Right lobe of liver (tissue), 6 donors: ENCODE measurements at regions not wholly inside any gene's neighbourhood (a gene's known extent, or its start where the extent isn't known, plus 50 kb on each side); places are given as distances from the start of the nearest gene placed in this dataset.

Experiments
- ATAC-seq, 4 donors: fragments of 200-7000 bp; cut with Tn5 transposase; one replicate each; pipeline ENCODE4 v1.9.1; 2020; ENCODE audit warnings: mild to moderate bottlenecking in 4 of 4, moderate library complexity in 4 of 4
- DNase-seq, 3 donors: peaks; one replicate each; pipeline ENCODE4 v3.0.0-alpha.2; 2020
- H3K27ac ChIP-seq, 3 donors: fragments of 200-600 bp; one replicate each; pipeline ENCODE4 v1.8.0; 2022
- H3K27me3 ChIP-seq, 2 donors: fragments of 200-600 bp; one replicate each; pipeline ENCODE4 v1.8.0; 2022
- H3K36me3 ChIP-seq, 4 donors: fragments of 200-600 bp; sonication (generic) in 1 of 4; one replicate each; pipeline versions ENCODE4 v1.5.1 to v1.8.0; 2017 to 2022; ENCODE audit warnings: control low read depth in 1 of 4
- H3K4me1 ChIP-seq, 4 donors: fragments of 200-600 bp; sonication (generic) in 1 of 4; one replicate each; pipeline versions ENCODE4 v1.5.1 to v1.8.0; 2017 to 2022; ENCODE audit warnings: control low read depth in 1 of 4
- H3K4me3 ChIP-seq, 3 donors: fragments of 200-600 bp; one replicate each; pipeline ENCODE4 v1.8.0; 2022
- H3K9me3 ChIP-seq, 4 donors: fragments of 200-600 bp; sonication (generic) in 1 of 4; one replicate each; pipeline versions ENCODE4 v1.5.1 to v1.8.0; 2017 to 2022; ENCODE audit warnings: control low read depth in 1 of 4
- POLR2A ChIP-seq: fragments of 450-650 bp; IDR thresholded peaks from one replicate; pipeline ENCODE4 v1.6.1; 2017; ENCODE audit warnings: antibody characterized with exemption, mild to moderate bottlenecking
- WGBS: methylation state at CpG from one replicate; pipeline ENCODE4 v1.1.6; 2018; ENCODE audit warnings: low coverage, low lambda C conversion rate; ENCODE audit not compliant: insufficient coverage; ENCODE audit errors: missing lambda C conversion rate; 5-methylcytosine and 5-hydroxymethylcytosine counted together
- intact Hi-C, 2 donors: fragments of 100-400 bp; cut with DNase I; formaldehyde crosslinking; loops; one replicate each; pipeline versions ENCODE4 v1.11.2 to v1.14.1; 2022
- TF ChIP-seq, protein P1 (sequence below), 4 donors: fragments of 200-600 bp in 3 of 4; fragments of 450-650 bp in 1 of 4; IDR thresholded peaks; one replicate each; pipeline versions ENCODE4 v1.5.1 to v1.8.0; 2016 to 2022; ENCODE audit warnings: antibody characterized with exemption in 4 of 4, mild to moderate bottlenecking in 2 of 4
- donor health status: DM: no; HTN: yes; CAD: no.
- donor health status: DM: no; HTN: no; CAD: no.
- donor health status: DM: no; HTN: no; CAD: no.
- donor health status: DM: no; HTN: yes; CAD: no.
- donor health status: DM: no; HTN: yes; CAD: no.

DNA sequence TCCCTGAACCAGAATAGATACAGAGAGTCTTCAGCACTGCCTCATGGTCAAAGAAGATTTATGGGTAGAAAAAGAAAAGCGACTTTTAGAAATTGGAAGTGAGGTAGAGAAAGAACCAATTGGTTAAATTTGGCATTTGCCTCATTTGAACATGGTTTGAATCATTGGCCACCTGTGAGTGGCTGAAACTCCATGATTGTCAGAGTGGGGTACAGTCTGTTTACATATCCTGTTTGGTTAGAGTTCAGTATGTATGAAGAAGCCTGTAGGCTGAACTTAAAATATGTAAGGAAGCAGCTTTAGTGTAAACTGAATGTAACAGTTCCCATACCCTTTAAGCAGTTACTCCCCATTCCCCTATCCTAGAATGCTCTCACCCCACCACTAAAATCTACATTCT is 76.0 kb upstream of the CTSO start:
- intact Hi-C loops = no loop called here
- Histone ChIP-seq H3K4me1 (no peaks in the 10 kb centered on the region), H3K27me3 (no peaks in the 10 kb centered on the region), H3K9me3 (no peaks in the 10 kb centered on the region), H3K27ac (no peak overlapping the region), H3K4me3 (no peak overlapping the region), H3K36me3 (no peaks in the 10 kb centered on the region)
- TF ChIP-seq, protein P1, sequence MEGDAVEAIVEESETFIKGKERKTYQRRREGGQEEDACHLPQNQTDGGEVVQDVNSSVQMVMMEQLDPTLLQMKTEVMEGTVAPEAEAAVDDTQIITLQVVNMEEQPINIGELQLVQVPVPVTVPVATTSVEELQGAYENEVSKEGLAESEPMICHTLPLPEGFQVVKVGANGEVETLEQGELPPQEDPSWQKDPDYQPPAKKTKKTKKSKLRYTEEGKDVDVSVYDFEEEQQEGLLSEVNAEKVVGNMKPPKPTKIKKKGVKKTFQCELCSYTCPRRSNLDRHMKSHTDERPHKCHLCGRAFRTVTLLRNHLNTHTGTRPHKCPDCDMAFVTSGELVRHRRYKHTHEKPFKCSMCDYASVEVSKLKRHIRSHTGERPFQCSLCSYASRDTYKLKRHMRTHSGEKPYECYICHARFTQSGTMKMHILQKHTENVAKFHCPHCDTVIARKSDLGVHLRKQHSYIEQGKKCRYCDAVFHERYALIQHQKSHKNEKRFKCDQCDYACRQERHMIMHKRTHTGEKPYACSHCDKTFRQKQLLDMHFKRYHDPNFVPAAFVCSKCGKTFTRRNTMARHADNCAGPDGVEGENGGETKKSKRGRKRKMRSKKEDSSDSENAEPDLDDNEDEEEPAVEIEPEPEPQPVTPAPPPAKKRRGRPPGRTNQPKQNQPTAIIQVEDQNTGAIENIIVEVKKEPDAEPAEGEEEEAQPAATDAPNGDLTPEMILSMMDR (IDR thresholded peaks at IDR 0.05) = no peak
- no peak for TF ChIP-seq POLR2A
- ATAC-seq = no peak
- 56% methylated on average over 1 of the region's 1 CpG for WGBS
- DNase-seq = no peak

DNA sequence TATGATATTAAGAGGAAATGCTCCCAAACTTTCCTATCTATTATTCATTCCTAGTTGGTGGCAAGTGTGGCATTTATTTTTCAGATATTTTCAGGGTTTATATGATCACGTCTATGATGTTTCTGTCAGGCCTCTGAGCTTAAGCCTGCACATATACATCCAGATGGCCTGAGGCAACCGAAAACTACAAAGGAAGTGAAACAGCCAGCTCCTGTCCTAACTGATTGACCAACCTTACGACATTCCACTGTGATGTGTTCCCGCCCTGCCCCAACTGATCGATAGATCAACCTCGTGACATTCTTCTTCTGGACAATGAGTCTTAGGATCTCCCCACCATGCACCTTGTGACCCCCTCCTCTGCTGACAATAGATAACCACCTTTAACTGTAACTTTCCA is 67.6 kb upstream of the CTSO start:
- ATAC-seq (no peak), DNase-seq (no peak)
- Histone ChIP-seq H3K27me3 (no peaks in the 10 kb centered on the region), H3K27ac (no peak overlapping the region), H3K9me3 (no peaks in the 10 kb centered on the region), H3K4me3 (no peak overlapping the region), H3K4me1 (no peaks in the 10 kb centered on the region), H3K36me3 (no peaks in the 10 kb centered on the region)
- intact Hi-C loops = no loop called here
- TF ChIP-seq POLR2A = no peak
- TF ChIP-seq, protein P1 (IDR thresholded peaks at IDR 0.05) = no peak
- 83% methylated on average over 6 of the region's 6 CpGs for WGBS

DNA sequence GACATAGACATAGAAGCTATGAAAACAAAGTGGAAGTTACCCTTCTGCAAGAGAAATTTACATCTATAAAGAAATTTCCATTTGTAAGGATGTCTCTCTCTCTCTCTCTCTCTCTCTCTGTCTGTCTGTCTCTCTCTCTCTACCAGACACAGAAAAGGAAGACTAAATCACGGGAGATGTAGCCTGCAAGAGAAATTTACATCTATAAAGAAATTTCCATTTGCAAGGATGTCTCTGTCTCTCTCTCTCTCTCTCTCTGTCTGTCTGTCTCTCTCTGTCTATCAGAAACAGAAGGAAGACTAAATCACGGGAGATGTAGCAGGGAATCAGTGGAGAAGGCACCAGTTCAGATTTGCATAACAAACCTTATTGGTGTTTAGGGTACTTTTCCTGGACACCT is 65.6 kb upstream of the CTSO start:
- Histone ChIP-seq H3K27me3 (no peaks in the 10 kb centered on the region), H3K36me3 (no peaks in the 10 kb centered on the region), H3K9me3 (no peaks in the 10 kb centered on the region), H3K4me3 (no peak overlapping the region), H3K27ac (no peak overlapping the region), H3K4me1 (no peaks in the 10 kb centered on the region)
- 24% methylated on average over 2 of the region's 2 CpGs for WGBS
- no peak for TF ChIP-seq POLR2A
- TF ChIP-seq, protein P1 (IDR thresholded peaks at IDR 0.05) = no peak
- DNase-seq = no peak
- intact Hi-C loops = no loop called here
- no peak for ATAC-seq

DNA sequence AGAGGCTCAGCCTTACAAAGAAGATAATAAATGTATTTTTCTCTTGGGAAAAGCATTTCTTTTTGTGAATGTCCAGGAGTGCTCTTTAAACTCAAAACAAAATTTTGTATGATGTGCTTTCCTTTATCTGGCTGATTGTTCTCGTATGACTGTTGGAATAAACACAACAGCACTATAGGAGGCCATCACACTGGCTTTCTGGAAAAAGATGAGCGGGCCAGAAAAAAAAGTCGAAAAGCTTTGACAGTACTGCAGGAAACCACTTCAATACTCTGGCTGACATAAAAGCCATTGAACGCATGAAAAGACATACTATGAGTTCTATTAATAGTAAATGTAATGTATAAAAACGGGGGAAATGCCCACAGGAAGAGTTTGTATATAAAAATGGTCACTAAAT is 64.7 kb upstream of the CTSO start:
- ATAC-seq = no peak
- intact Hi-C loops = no loop called here
- WGBS = 34% methylated on average over 5 of the region's 5 CpGs

More for the DNA sequence above, 64.7 kb upstream of the CTSO start:
- DNase-seq = no peak
- no peaks in the 10 kb centered on the region for H3K36me3 ChIP-seq
- no peak overlapping the region for H3K4me3 ChIP-seq
- no peaks in the 10 kb centered on the region for H3K27me3 ChIP-seq
- TF ChIP-seq, protein P1 (IDR thresholded peaks at IDR 0.05) = no peak
- no peak for TF ChIP-seq POLR2A
- no peak overlapping the region for H3K27ac ChIP-seq
- no peaks in the 10 kb centered on the region for H3K9me3 ChIP-seq
- H3K4me1 ChIP-seq = no peaks in the 10 kb centered on the region
